ENCODE measurements at regions not wholly inside any gene's neighbourhood (a gene's known extent, or its start where the extent isn't known, plus 50 kb on each side); places are given as distances from the start of the nearest gene placed in this dataset.
"Not testable (repeated sequence)": the region's sequence is repeated elsewhere in the genome, so short reads cannot be mapped to it uniquely, and the experiment has no call there.

- no peak for DNase-seq
- Histone ChIP-seq H3K36me3 (ENCODE audit: insufficient read depth, low read length) (no peaks in the 10 kb centered on the region), H3K27ac (ENCODE audit: low read depth, low read length) (no peak overlapping the region), H3K9me3 (ENCODE audit: control insufficient read depth in 1 of 2, low read length in 2 of 2) (no peaks in the 10 kb centered on the region), H3K27me3 (ENCODE audit: insufficient read depth, low read length) (no peaks in the 10 kb centered on the region), H3K4me1 (ENCODE audit: insufficient read depth, low read length) (no peaks in the 10 kb centered on the region), H3K4me3 (ENCODE audit: low read length in 2 of 2) (no peak overlapping the region)
- Mint-ChIP-seq H3K4me1 (no peaks in the 10 kb centered on the region), H3K9me3 (no peaks in the 10 kb centered on the region), H3K36me3 (no peaks in the 10 kb centered on the region), H3K27me3 (peaks cover 13 to 26% of the 10 kb centered on the region in 2 donors), H3K4me3 (no peak overlapping the region), H3K27ac (no peak overlapping the region)
- ChIA-PET POLR2A (ENCODE audit: partially characterized antibody) (no interaction called here), CTCF (ENCODE audit: partially characterized antibody) (no interaction called here)
- intact Hi-C loops (cut with micrococcal nuclease) = no loop called here
These were observed 61.1 kb upstream of the SEM1 start for GRCh38 chr7:96770758-96771157.

GRCh38 chr7:96772139-96772694 is 62.6 kb upstream of the SEM1 start:
- intact Hi-C loops (cut with micrococcal nuclease) = no loop called here
- Histone ChIP-seq H3K4me1 (ENCODE audit: insufficient read depth, low read length) (no peaks in the 10 kb centered on the region), H3K27ac (ENCODE audit: low read depth, low read length) (no peak overlapping the region), H3K4me3 (ENCODE audit: low read length in 2 of 2) (no peak overlapping the region), H3K27me3 (ENCODE audit: insufficient read depth, low read length) (no peaks in the 10 kb centered on the region), H3K9me3 (ENCODE audit: control insufficient read depth in 1 of 2, low read length in 2 of 2) (no peaks in the 10 kb centered on the region), H3K36me3 (ENCODE audit: insufficient read depth, low read length) (no peaks in the 10 kb centered on the region)
- peaks cover 13 to 24% of the 10 kb centered on the region in 2 donors for H3K27me3 Mint-ChIP-seq
- no peaks in the 10 kb centered on the region for H3K4me1 Mint-ChIP-seq
- no peak overlapping the region for H3K4me3 Mint-ChIP-seq
- no peak overlapping the region for H3K27ac Mint-ChIP-seq
- DNase-seq = no peak
- H3K36me3 Mint-ChIP-seq = no peaks in the 10 kb centered on the region
- ChIA-PET CTCF (ENCODE audit: partially characterized antibody) (no interaction called here), POLR2A (ENCODE audit: partially characterized antibody) (no interaction called here)
- H3K9me3 Mint-ChIP-seq = no peaks in the 10 kb centered on the region

DNA sequence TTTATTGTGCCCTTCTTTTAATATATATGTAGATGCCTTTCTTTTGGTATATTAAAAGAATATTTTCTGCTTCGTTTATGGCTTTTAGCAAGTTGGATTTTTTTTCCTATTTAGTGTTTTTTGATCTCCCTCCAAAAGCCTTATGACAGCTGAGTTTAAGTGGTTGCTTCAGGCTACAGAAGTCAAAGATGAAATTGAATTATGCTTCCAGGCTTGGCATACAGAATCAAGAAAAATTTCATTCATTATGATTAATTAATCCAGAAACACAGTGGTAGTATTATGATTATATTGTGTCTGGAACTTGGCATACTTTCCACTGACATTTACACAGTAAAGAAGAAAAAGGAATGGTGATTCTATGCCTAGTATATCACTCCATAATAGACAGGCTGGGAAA is 63.8 kb upstream of the SEM1 start:
- H3K9me3 ChIP-seq (ENCODE audit: control insufficient read depth in 1 of 2, low read length in 2 of 2) = no peaks in the 10 kb centered on the region
- intact Hi-C loops (cut with micrococcal nuclease) = no loop called here
- no peak overlapping the region for H3K27ac ChIP-seq (ENCODE audit: low read depth, low read length)
- Mint-ChIP-seq H3K36me3 (no peaks in the 10 kb centered on the region), H3K27me3 (peaks cover 15 to 22% of the 10 kb centered on the region in 2 donors), H3K4me3 (no peak overlapping the region), H3K9me3 (no peaks in the 10 kb centered on the region), H3K4me1 (no peaks in the 10 kb centered on the region), H3K27ac (no peak overlapping the region)
- no peaks in the 10 kb centered on the region for H3K36me3 ChIP-seq (ENCODE audit: insufficient read depth, low read length)
- ChIA-PET POLR2A (ENCODE audit: partially characterized antibody) (no interaction called here), CTCF (ENCODE audit: partially characterized antibody) (no interaction called here)
- H3K4me1 ChIP-seq (ENCODE audit: insufficient read depth, low read length) = no peaks in the 10 kb centered on the region
- H3K27me3 ChIP-seq (ENCODE audit: insufficient read depth, low read length) = no peaks in the 10 kb centered on the region
- H3K4me3 ChIP-seq (ENCODE audit: low read length in 2 of 2) = no peak overlapping the region
- no peak for DNase-seq

DNA sequence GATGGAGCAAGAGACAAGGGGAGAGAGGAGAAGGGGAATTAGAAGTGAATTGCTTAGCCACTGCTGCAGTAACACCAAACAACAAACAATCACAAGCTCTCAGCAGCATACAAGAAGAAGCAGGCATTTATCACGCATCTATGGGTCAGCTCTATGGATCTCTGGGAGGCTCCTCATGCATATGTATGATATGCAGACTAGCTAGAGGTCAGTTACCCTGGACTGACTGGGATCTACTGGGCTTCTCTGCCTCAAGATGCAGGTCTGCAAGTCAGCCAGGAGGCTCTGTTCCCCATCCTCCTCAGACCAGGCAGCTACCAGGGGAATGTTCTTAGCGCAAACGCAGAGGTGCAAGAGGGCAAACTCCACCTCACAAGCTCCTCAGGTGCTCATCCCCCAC is 64.7 kb upstream of the SEM1 start:
- Histone ChIP-seq H3K9me3 (ENCODE audit: control insufficient read depth in 1 of 2, low read length in 2 of 2) (no peaks in the 10 kb centered on the region), H3K36me3 (ENCODE audit: insufficient read depth, low read length) (no peaks in the 10 kb centered on the region), H3K4me1 (ENCODE audit: insufficient read depth, low read length) (no peaks in the 10 kb centered on the region), H3K27ac (ENCODE audit: low read depth, low read length) (no peak overlapping the region), H3K4me3 (ENCODE audit: low read length in 2 of 2) (no peak overlapping the region), H3K27me3 (ENCODE audit: insufficient read depth, low read length) (no peaks in the 10 kb centered on the region)
- no peaks in the 10 kb centered on the region for H3K9me3 Mint-ChIP-seq
- H3K4me3 Mint-ChIP-seq = peak overlapping the region in 1 of 8 donors; percentile 44
- no peaks in the 10 kb centered on the region for H3K36me3 Mint-ChIP-seq
- H3K4me1 Mint-ChIP-seq = no peaks in the 10 kb centered on the region
- peaks cover 13 to 22% of the 10 kb centered on the region in 2 donors for H3K27me3 Mint-ChIP-seq
- H3K27ac Mint-ChIP-seq = no peak overlapping the region
- DNase-seq = no peak
- intact Hi-C loops (cut with micrococcal nuclease) = no loop called here
- ChIA-PET POLR2A (ENCODE audit: partially characterized antibody) (no interaction called here), CTCF (ENCODE audit: partially characterized antibody) (no interaction called here)

DNA sequence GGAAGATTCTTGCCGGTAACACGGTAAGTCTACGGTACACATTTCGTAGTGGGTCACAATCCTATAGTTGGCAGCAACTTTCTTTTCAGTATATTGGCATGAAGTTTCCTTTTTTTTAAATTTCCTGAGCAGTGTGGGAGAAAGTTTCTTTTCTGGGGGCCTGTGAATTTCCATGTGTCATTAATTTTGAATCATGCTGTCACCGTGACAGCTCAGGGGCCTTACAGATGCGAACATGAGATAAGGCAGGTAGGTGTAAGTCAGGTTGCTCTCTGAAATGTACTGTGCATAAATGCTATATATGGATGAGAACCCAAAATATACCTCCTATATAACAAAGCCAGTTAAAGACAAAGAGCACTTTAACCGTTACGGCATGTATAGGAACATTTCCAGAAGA is 65.4 kb upstream of the SEM1 start:
- Histone ChIP-seq H3K27me3 (ENCODE audit: insufficient read depth, low read length) (no peaks in the 10 kb centered on the region), H3K36me3 (ENCODE audit: insufficient read depth, low read length) (no peaks in the 10 kb centered on the region), H3K9me3 (ENCODE audit: control insufficient read depth in 1 of 2, low read length in 2 of 2) (no peaks in the 10 kb centered on the region), H3K27ac (ENCODE audit: low read depth, low read length) (no peak overlapping the region), H3K4me1 (ENCODE audit: insufficient read depth, low read length) (no peaks in the 10 kb centered on the region), H3K4me3 (ENCODE audit: low read length in 2 of 2) (no peak overlapping the region)
- POLR2A ChIA-PET (ENCODE audit: partially characterized antibody) = no interaction called here
- Mint-ChIP-seq H3K4me3 (no peak overlapping the region), H3K27me3 (peaks cover 12 to 22% of the 10 kb centered on the region in 2 donors), H3K27ac (no peak overlapping the region), H3K9me3 (no peaks in the 10 kb centered on the region), H3K4me1 (no peaks in the 10 kb centered on the region), H3K36me3 (no peaks in the 10 kb centered on the region)
- intact Hi-C loops (cut with micrococcal nuclease) = no loop called here
- DNase-seq = no peak
- CTCF ChIA-PET (ENCODE audit: partially characterized antibody) = no interaction called here

DNA sequence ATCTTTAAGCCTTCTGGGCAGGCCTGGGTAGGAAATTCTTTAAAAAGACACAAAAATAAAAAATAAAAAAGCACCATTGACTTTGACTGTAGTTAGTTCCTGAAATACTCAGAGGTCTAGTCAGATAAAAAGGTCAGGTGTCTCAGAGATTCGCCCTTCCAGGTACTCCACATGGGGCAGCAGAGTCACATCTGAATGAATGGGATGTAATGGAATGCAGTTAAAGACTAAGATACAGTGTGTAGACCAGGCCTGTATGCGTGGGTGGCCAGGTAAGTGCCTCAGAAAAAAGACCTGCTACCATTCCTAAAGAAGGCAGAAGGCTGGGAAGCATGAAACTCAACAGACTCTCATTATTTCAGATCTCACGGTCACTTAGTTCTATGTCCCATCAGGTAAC is 68.6 kb upstream of the SEM1 start:
- H3K36me3 ChIP-seq (ENCODE audit: insufficient read depth, low read length) = no peaks in the 10 kb centered on the region
- peaks cover 6 to 16% of the 10 kb centered on the region in 2 donors for H3K27me3 Mint-ChIP-seq
- peaks cover 0 to 4% (median 0%) of the 10 kb centered on the region in 8 donors for H3K9me3 Mint-ChIP-seq
- no peak overlapping the region for H3K27ac ChIP-seq (ENCODE audit: low read depth, low read length)
- no peaks in the 10 kb centered on the region for H3K9me3 ChIP-seq (ENCODE audit: control insufficient read depth in 1 of 2, low read length in 2 of 2)
- H3K4me3 ChIP-seq (ENCODE audit: low read length in 2 of 2) = no peak overlapping the region
- no peak overlapping the region for H3K27ac Mint-ChIP-seq
- no peak for DNase-seq
- no peaks in the 10 kb centered on the region for H3K27me3 ChIP-seq (ENCODE audit: insufficient read depth, low read length)
- H3K36me3 Mint-ChIP-seq = no peaks in the 10 kb centered on the region
- H3K4me1 ChIP-seq (ENCODE audit: insufficient read depth, low read length) = no peaks in the 10 kb centered on the region
- intact Hi-C loops (cut with micrococcal nuclease) = no loop called here
- POLR2A ChIA-PET (ENCODE audit: partially characterized antibody) = no interaction called here
- peaks cover 0 to 2% (median 0%) of the 10 kb centered on the region in 4 donors for H3K4me1 Mint-ChIP-seq
- no peak overlapping the region for H3K4me3 Mint-ChIP-seq
- CTCF ChIA-PET (ENCODE audit: partially characterized antibody) = interaction anchor here (1.5 kb wide), 1 partner anchor 286 kb away, joined by 3 read pairs; no protein-coding TSS in a partner anchor

- no peak for DNase-seq
- H3K9me3 ChIP-seq (ENCODE audit: control insufficient read depth in 1 of 2, low read length in 2 of 2) = no peaks in the 10 kb centered on the region
- no peaks in the 10 kb centered on the region for H3K4me1 ChIP-seq (ENCODE audit: insufficient read depth, low read length)
- POLR2A ChIA-PET (ENCODE audit: partially characterized antibody) = no interaction called here
- CTCF ChIA-PET (ENCODE audit: partially characterized antibody) = no interaction called here
- no peak overlapping the region for H3K27ac ChIP-seq (ENCODE audit: low read depth, low read length)
- Mint-ChIP-seq H3K4me1 (peaks cover 0 to 2% (median 0%) of the 10 kb centered on the region in 4 donors), H3K27ac (no peak overlapping the region), H3K27me3 (peaks cover 1 to 3% of the 10 kb centered on the region in 2 donors), H3K4me3 (no peak overlapping the region), H3K9me3 (peaks cover 0 to 4% (median 0%) of the 10 kb centered on the region in 8 donors), H3K36me3 (no peaks in the 10 kb centered on the region)
- intact Hi-C loops (cut with micrococcal nuclease) = no loop called here
- H3K36me3 ChIP-seq (ENCODE audit: insufficient read depth, low read length) = no peaks in the 10 kb centered on the region
- no peaks in the 10 kb centered on the region for H3K27me3 ChIP-seq (ENCODE audit: insufficient read depth, low read length)
- H3K4me3 ChIP-seq (ENCODE audit: low read length in 2 of 2) = no peak overlapping the region
These were observed 72.3 kb upstream of the SEM1 start for GRCh38 chr7:96781919-96782318.

GRCh38 chr7:96782686-96783298 is 73.1 kb upstream of the SEM1 start:
- DNase-seq; POLR2A ChIA-PET (ENCODE audit: partially characterized antibody): not testable (repeated sequence)

More at GRCh38 chr7:96782686-96783298, 73.1 kb upstream of the SEM1 start:
- H3K27me3 ChIP-seq (ENCODE audit: insufficient read depth, low read length); CTCF ChIA-PET (ENCODE audit: partially characterized antibody); H3K9me3 ChIP-seq (ENCODE audit: control insufficient read depth in 1 of 2, low read length in 2 of 2); H3K4me1 ChIP-seq (ENCODE audit: insufficient read depth, low read length); H3K9me3 Mint-ChIP-seq; H3K27me3 Mint-ChIP-seq; intact Hi-C loops (cut with micrococcal nuclease); H3K4me3 Mint-ChIP-seq; H3K4me1 Mint-ChIP-seq; H3K36me3 ChIP-seq (ENCODE audit: insufficient read depth, low read length); H3K27ac Mint-ChIP-seq; H3K4me3 ChIP-seq (ENCODE audit: low read length in 2 of 2); H3K27ac ChIP-seq (ENCODE audit: low read depth, low read length); H3K36me3 Mint-ChIP-seq: not testable (repeated sequence)

All from CD4-positive, alpha-beta memory T cell (primary cell).